ENCODE measurements at regions not wholly inside any gene's neighbourhood (a gene's known extent, or its start where the extent isn't known, plus 50 kb on each side); places are given as distances from the start of the nearest gene placed in this dataset.

DNA sequence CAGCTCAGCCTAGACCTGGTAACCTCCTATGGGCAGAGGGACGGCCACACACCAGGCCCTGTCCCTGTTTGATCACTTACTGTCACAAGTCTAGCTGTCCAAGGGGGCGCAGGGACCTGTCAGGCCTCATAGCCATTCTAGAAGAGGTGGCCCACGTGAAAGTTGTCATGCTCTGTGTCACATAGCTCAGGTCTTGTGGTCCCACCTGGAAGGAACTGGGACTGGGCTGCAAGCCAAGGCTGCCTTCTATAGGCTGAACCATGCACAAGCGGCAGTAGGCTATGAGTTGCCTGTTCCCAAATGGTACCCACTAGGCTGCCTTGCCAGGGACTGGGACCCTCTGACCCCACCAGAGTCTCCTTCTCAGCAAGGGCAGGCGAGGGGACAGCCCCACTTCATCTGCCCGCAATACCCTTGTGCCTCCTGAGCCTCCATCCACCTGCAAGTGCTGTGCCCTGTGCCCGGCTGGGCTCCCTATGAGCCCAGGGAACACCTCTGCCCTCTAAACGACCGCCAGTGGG, 177.5 kb downstream of the ANAPC1 start:
- 94 to 97% methylated on average over 8 to 9 of the region's 9 CpGs for WGBS, 2 donors
- Histone ChIP-seq H3K4me1 (peaks cover 4% of the 10 kb centered on the region), H3K9me3 (no peaks in the 10 kb centered on the region), H3K27me3 (no peaks in the 10 kb centered on the region), H3K27ac (no peak overlapping the region), H3K36me3 (ENCODE audit: low read depth, missing control alignments) (no peaks in the 10 kb centered on the region), H3K4me3 (no peak overlapping the region)
- intact Hi-C loops (cut with DNase I; ENCODE audit: low total_unique reads), result no loop called here
- TF ChIP-seq, protein P1, sequence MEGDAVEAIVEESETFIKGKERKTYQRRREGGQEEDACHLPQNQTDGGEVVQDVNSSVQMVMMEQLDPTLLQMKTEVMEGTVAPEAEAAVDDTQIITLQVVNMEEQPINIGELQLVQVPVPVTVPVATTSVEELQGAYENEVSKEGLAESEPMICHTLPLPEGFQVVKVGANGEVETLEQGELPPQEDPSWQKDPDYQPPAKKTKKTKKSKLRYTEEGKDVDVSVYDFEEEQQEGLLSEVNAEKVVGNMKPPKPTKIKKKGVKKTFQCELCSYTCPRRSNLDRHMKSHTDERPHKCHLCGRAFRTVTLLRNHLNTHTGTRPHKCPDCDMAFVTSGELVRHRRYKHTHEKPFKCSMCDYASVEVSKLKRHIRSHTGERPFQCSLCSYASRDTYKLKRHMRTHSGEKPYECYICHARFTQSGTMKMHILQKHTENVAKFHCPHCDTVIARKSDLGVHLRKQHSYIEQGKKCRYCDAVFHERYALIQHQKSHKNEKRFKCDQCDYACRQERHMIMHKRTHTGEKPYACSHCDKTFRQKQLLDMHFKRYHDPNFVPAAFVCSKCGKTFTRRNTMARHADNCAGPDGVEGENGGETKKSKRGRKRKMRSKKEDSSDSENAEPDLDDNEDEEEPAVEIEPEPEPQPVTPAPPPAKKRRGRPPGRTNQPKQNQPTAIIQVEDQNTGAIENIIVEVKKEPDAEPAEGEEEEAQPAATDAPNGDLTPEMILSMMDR (IDR thresholded peaks at IDR 0.05), result no peak
- TF ChIP-seq POLR2A (IDR thresholded peaks at IDR 0.05), result no peak
- no peak for DNase-seq

DNA sequence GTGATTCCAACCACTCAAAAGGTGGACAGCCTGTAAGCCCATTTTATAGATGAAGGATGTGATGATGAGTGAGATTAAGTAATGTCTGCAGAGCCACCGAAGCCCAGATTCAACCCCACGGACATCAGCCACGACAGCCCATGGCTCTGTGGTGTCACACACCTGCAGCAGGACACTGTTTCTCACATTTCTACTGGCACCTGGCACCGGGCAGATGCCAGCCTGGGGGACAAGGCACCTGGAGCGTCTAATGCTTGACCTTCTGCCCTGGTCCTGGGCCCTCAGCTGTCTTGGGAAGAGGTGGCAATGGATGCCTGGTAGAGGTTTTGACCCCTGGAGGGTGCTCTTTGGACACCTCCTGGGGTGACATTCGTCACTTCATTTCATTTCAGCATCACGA, 176.3 kb downstream of the ANAPC1 start:
- H3K27me3 ChIP-seq, result no peaks in the 10 kb centered on the region
- WGBS, 2 donors, result 90 to 94% methylated on average over 6 to 7 of the region's 7 CpGs
- H3K9me3 ChIP-seq, result no peaks in the 10 kb centered on the region
- TF ChIP-seq, protein P1 (IDR thresholded peaks at IDR 0.05), result no peak
- no peak for TF ChIP-seq POLR2A (IDR thresholded peaks at IDR 0.05)
- intact Hi-C loops (cut with DNase I; ENCODE audit: low total_unique reads), result no loop called here
- H3K27ac ChIP-seq, result no peak overlapping the region
- no peaks in the 10 kb centered on the region for H3K36me3 ChIP-seq (ENCODE audit: low read depth, missing control alignments)
- DNase-seq, result no peak
- no peak overlapping the region for H3K4me3 ChIP-seq
- no peaks in the 10 kb centered on the region for H3K4me1 ChIP-seq

DNA sequence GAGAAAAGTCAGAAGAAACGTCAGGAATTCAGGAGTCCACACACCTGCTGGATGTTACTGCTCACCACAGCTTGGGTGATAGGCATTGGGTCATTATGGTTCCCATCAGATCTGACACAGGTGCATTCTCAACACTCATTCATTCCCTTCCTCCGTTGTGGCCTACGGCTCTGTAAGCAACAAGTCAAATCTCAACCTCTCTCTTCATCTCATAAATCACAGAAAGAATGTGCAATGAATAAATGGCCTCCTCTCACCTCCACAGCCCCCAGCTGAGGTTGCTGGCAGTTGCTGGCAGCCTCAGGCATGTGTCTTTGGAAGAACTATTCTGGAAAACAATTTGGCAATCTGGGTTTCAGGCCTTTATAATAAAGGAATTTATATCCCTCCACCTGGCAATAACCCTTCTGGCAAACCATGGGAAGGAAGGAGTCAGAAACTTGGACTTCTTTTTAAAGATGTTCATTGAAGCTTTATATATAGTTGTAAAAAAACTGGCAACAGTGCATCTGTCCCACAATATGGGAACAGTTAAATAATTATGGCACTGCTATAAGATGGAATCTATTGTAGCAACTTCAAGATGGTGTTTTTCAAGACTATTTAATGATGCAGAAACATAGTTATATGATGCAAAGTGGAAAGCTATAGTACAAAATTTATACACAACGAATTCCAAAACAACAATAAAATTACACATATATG, 175.4 kb downstream of the ANAPC1 start:
- H3K27me3 ChIP-seq, result no peaks in the 10 kb centered on the region
- no peaks in the 10 kb centered on the region for H3K4me1 ChIP-seq
- intact Hi-C loops (cut with DNase I; ENCODE audit: low total_unique reads), result no loop called here
- no peaks in the 10 kb centered on the region for H3K36me3 ChIP-seq (ENCODE audit: low read depth, missing control alignments)
- DNase-seq, result no peak
- no peaks in the 10 kb centered on the region for H3K9me3 ChIP-seq
- TF ChIP-seq, protein P1 (IDR thresholded peaks at IDR 0.05), result no peak
- TF ChIP-seq POLR2A (IDR thresholded peaks at IDR 0.05), result no peak
- H3K27ac ChIP-seq, result no peak overlapping the region
- no peak overlapping the region for H3K4me3 ChIP-seq
- WGBS, 2 donors, result 86 to 88% methylated on average over 4 of the region's 4 CpGs

DNA sequence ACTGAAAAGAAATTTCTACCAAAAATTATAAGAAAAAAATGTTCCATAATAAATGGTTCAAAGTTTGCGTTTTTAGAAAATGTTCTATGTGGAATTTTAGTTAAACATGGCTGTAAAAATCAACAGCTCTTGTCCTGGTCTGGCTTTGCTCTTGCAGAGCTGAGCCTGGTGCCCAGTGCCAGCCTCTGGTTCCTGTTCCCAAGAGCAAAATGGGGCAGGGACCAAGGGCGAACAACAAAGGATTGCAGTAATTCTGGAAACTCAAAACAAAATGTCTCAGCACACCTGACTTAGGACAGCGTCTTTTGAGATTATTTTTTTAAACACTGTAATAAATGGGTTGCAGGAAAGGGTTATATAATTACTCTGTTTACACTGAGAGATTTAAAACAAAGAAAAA, 174.7 kb downstream of the ANAPC1 start:
- Histone ChIP-seq H3K4me3 (no peak overlapping the region), H3K27ac (no peak overlapping the region), H3K27me3 (no peaks in the 10 kb centered on the region), H3K9me3 (no peaks in the 10 kb centered on the region), H3K4me1 (no peaks in the 10 kb centered on the region), H3K36me3 (ENCODE audit: low read depth, missing control alignments) (no peaks in the 10 kb centered on the region)
- intact Hi-C loops (cut with DNase I; ENCODE audit: low total_unique reads), result no loop called here
- TF ChIP-seq, protein P1 (IDR thresholded peaks at IDR 0.05), result no peak
- no peak for TF ChIP-seq POLR2A (IDR thresholded peaks at IDR 0.05)
- 77 to 93% methylated on average over 3 of the region's 3 CpGs for WGBS, 2 donors
- no peak for DNase-seq

DNA sequence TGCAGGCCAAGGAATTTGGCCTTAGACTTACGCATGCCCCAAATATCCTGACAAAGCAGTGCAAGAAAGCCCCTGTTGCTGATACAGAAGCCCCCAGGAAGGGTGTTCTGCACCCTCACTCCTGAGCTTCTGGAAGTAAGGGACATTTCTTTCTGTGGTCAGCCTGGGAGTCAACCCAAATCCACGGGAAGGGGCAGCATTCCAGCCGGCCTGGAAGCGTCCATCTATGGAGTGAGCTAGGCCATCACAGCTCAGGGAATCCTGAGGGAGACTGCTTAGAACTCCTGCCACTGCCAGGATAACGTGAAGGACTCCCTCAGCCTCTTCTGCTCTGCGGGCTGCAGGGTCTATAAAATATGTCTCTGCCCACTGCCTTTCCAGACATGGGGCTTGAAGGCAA, 173.9 kb downstream of the ANAPC1 start:
- Histone ChIP-seq H3K4me1 (no peaks in the 10 kb centered on the region), H3K4me3 (no peak overlapping the region), H3K27ac (no peak overlapping the region), H3K9me3 (no peaks in the 10 kb centered on the region), H3K27me3 (no peaks in the 10 kb centered on the region), H3K36me3 (ENCODE audit: low read depth, missing control alignments) (no peaks in the 10 kb centered on the region)
- 56 to 62% methylated on average over 3 to 6 of the region's 6 CpGs for WGBS, 2 donors
- intact Hi-C loops (cut with DNase I; ENCODE audit: low total_unique reads), result no loop called here
- TF ChIP-seq, protein P1 (IDR thresholded peaks at IDR 0.05), result no peak
- TF ChIP-seq POLR2A (IDR thresholded peaks at IDR 0.05), result no peak
- no peak for DNase-seq
